Mammary epithelial cell (primary cell): ENCODE measurements at regions not wholly inside any gene's neighbourhood (a gene's known extent, or its start where the extent isn't known, plus 50 kb on each side); places are given as distances from the start of the nearest gene placed in this dataset.

Source experiments
- EZH2 ChIP-seq: IDR thresholded peaks from 2 replicates; pipeline ENCODE4 v1.6.1; 2012; ENCODE audit warnings: low read length, inconsistent platforms, borderline replicate concordance
- TF ChIP-seq, protein P1 (sequence below), 2 donors: IDR thresholded peaks in 1 of 2; conservative IDR thresholded peaks in 1 of 2; 2 replicates each; pipeline ENCODE4 v1.5.1; 2011 to 2012; ENCODE audit warnings: inconsistent platforms in 2 of 2, low read length in 2 of 2, mild to moderate bottlenecking in 2 of 2, control low read depth in 1 of 2, low read depth in 1 of 2; ENCODE audit not compliant: insufficient read depth in 1 of 2; ENCODE audit errors: extremely low read depth in 1 of 2

DNA sequence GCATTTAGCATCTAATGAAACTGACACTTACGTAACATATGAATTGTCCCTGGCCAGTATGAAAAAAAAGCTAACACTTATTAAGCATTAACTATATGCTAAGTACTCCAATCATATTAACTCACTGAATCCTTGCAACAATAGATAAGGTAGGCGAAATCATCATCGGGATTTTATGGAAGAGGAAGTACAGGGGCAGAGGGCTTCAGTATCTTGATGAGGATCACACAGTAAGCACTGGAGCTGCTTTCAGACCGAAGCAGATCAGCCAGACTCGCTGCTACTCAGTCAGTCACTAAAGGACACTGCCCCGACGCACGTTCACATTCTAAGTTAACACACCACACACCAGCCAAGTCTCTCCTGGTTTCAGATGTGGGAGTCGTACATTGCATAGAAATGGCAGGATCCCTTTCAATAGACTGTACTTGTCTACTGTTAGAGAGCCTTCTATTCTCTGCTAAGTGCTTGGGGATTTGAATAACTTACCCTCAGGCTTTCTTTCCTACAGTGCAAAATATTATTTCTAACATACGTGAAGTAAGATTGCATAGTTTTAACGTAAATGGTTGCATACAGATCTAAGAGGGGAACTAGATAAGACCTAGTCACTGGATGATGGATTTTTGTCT lies 540.2 kb upstream of the TENM3 start:
- TF ChIP-seq, protein P1, sequence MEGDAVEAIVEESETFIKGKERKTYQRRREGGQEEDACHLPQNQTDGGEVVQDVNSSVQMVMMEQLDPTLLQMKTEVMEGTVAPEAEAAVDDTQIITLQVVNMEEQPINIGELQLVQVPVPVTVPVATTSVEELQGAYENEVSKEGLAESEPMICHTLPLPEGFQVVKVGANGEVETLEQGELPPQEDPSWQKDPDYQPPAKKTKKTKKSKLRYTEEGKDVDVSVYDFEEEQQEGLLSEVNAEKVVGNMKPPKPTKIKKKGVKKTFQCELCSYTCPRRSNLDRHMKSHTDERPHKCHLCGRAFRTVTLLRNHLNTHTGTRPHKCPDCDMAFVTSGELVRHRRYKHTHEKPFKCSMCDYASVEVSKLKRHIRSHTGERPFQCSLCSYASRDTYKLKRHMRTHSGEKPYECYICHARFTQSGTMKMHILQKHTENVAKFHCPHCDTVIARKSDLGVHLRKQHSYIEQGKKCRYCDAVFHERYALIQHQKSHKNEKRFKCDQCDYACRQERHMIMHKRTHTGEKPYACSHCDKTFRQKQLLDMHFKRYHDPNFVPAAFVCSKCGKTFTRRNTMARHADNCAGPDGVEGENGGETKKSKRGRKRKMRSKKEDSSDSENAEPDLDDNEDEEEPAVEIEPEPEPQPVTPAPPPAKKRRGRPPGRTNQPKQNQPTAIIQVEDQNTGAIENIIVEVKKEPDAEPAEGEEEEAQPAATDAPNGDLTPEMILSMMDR (conservative IDR thresholded peaks at IDR 0.05 in 1 of 2, IDR thresholded peaks at IDR 0.05 in 1 of 2; ENCODE audit: extremely low read depth in 1 of 2, insufficient read depth in 1 of 2, low read depth in 1 of 2, low read length in 2 of 2) = no peak
- TF ChIP-seq EZH2 = no peak
